ENCODE measurements at regions not wholly inside any gene's neighbourhood (a gene's known extent, or its start where the extent isn't known, plus 50 kb on each side); places are given as distances from the start of the nearest gene placed in this dataset.

- TF ChIP-seq SAP30 (IDR thresholded peaks at IDR 0.05; ENCODE audit: insufficient read depth, insufficient replicate concordance, low read length) (no peak), HDAC6 (IDR thresholded peaks at IDR 0.05; ENCODE audit: low read depth, low read length) (no peak), GABPA (IDR thresholded peaks at IDR 0.05; ENCODE audit: borderline replicate concordance, insufficient read depth, low read length) (no peak)
These were observed 517.2 kb downstream of the DHX35 start (continued) for GRCh38 chr20:39479196-39479810.
